ENCODE measurements at regions not wholly inside any gene's neighbourhood (a gene's known extent, or its start where the extent isn't known, plus 50 kb on each side); places are given as distances from the start of the nearest gene placed in this dataset.

GRCh38 chr13:57933606-57934005 lies 302.1 kb downstream of the PCDH17 start:
- TF ChIP-seq TAF1 (IDR thresholded peaks at IDR 0.05; ENCODE audit: borderline replicate concordance, insufficient read depth, low read length), result no peak
- TF ChIP-seq REST (IDR thresholded peaks at IDR 0.05; ENCODE audit: insufficient read depth in 1 of 2, low read depth in 2 of 2, low read length in 2 of 2), result no peak
- TF ChIP-seq FOXP2 (optimal IDR thresholded peaks at IDR 0.05; ENCODE audit: borderline replicate concordance, extremely low read depth, extremely low read length, insufficient read depth), result no peak
- TF ChIP-seq POLR2AphosphoS5 (IDR thresholded peaks at IDR 0.05; ENCODE audit: low read depth, low read length), result no peak
- no peak for TF ChIP-seq SIN3A (IDR thresholded peaks at IDR 0.05; ENCODE audit: borderline replicate concordance, insufficient read depth, low read length)

GRCh38 chr13:57935965-57936364 lies 304.4 kb downstream of the PCDH17 start:
- no peak for TF ChIP-seq POLR2AphosphoS5 (IDR thresholded peaks at IDR 0.05; ENCODE audit: low read depth, low read length)
- TF ChIP-seq SIN3A (IDR thresholded peaks at IDR 0.05; ENCODE audit: borderline replicate concordance, insufficient read depth, low read length), result no peak
- no peak for TF ChIP-seq REST (IDR thresholded peaks at IDR 0.05; ENCODE audit: insufficient read depth in 1 of 2, low read depth in 2 of 2, low read length in 2 of 2)
- no peak for TF ChIP-seq TAF1 (IDR thresholded peaks at IDR 0.05; ENCODE audit: borderline replicate concordance, insufficient read depth, low read length)
- TF ChIP-seq FOXP2 (optimal IDR thresholded peaks at IDR 0.05; ENCODE audit: borderline replicate concordance, extremely low read depth, extremely low read length, insufficient read depth), result no peak

DNA sequence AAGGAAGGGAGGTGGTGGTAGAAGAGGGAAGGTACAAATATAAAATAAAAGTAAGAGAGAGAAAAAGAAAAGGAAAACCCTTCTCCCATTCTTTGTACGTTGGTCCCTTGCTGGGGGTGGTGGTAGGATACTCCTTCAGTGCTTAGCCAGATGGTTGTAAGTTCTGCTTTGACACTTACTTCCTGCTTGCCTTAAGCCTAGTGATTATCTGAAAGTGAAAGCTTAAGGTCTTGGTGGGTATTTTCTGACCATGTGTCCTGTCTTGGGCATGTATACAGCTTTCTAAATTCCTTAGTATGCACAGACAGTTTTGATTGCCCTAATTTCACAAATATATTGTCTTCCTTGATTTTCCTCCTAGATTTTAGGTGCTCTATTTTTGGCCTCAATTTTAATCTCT lies 314.8 kb downstream of the PCDH17 start:
- no peak for TF ChIP-seq TAF1 (IDR thresholded peaks at IDR 0.05; ENCODE audit: borderline replicate concordance, insufficient read depth, low read length)
- no peak for TF ChIP-seq REST (IDR thresholded peaks at IDR 0.05; ENCODE audit: insufficient read depth in 1 of 2, low read depth in 2 of 2, low read length in 2 of 2)
- no peak for TF ChIP-seq POLR2AphosphoS5 (IDR thresholded peaks at IDR 0.05; ENCODE audit: low read depth, low read length)
- no peak for TF ChIP-seq SIN3A (IDR thresholded peaks at IDR 0.05; ENCODE audit: borderline replicate concordance, insufficient read depth, low read length)
- TF ChIP-seq FOXP2 (optimal IDR thresholded peaks at IDR 0.05; ENCODE audit: borderline replicate concordance, extremely low read depth, extremely low read length, insufficient read depth), result no peak

DNA sequence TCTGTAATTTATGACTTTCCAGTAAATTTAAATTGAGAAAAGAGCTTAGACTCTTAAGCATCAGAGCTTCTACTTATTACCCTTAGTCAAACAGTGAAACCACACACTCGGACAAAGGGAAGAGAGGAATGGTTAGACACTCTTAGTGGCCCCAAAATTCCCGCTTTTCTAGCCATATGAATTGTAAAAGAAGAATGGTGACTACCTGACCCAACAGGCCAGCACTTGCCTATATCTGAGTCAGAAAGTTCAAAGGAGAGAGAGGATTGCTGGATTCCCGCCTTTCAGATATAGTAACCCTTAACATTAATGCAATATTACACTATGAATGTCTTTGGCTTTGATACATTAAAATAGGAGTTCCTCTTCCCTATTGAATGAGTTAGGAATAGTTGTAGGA lies 317.3 kb downstream of the PCDH17 start:
- TF ChIP-seq SIN3A (IDR thresholded peaks at IDR 0.05; ENCODE audit: borderline replicate concordance, insufficient read depth, low read length), result no peak
- no peak for TF ChIP-seq POLR2AphosphoS5 (IDR thresholded peaks at IDR 0.05; ENCODE audit: low read depth, low read length)
- no peak for TF ChIP-seq REST (IDR thresholded peaks at IDR 0.05; ENCODE audit: insufficient read depth in 1 of 2, low read depth in 2 of 2, low read length in 2 of 2)
- no peak for TF ChIP-seq TAF1 (IDR thresholded peaks at IDR 0.05; ENCODE audit: borderline replicate concordance, insufficient read depth, low read length)
- TF ChIP-seq FOXP2 (optimal IDR thresholded peaks at IDR 0.05; ENCODE audit: borderline replicate concordance, extremely low read depth, extremely low read length, insufficient read depth), result no peak

- TF ChIP-seq REST (IDR thresholded peaks at IDR 0.05; ENCODE audit: insufficient read depth in 1 of 2, low read depth in 2 of 2, low read length in 2 of 2) (no peak), TAF1 (IDR thresholded peaks at IDR 0.05; ENCODE audit: borderline replicate concordance, insufficient read depth, low read length) (no peak), FOXP2 (optimal IDR thresholded peaks at IDR 0.05; ENCODE audit: borderline replicate concordance, extremely low read depth, extremely low read length, insufficient read depth) (no peak), SIN3A (IDR thresholded peaks at IDR 0.05; ENCODE audit: borderline replicate concordance, insufficient read depth, low read length) (no peak), POLR2AphosphoS5 (IDR thresholded peaks at IDR 0.05; ENCODE audit: low read depth, low read length) (no peak)
Measured at GRCh38 chr13:57969951-57970350, 338.4 kb downstream of the PCDH17 start.
